ENCODE measurements at regions not wholly inside any gene's neighbourhood (a gene's known extent, or its start where the extent isn't known, plus 50 kb on each side); places are given as distances from the start of the nearest gene placed in this dataset.

DNA sequence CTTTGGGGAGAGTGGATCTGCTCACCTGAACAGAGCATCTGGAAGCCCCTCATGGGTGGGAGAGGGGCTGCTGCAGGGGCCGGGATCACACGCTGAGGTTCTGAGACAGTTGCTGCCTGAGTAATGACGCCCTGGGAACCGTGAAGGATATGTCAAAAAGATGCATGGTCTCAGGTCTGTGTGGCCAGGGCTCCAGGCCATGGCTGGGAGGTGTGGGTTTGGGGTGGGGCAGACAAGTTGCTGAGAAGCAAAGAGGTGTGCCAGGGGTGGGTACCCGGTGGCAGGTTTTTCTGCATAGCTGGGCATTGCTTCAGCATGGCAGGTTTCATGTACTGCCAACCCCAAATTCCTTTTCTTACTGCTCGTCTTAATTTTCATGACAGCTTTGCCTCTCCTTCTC lies 133.5 kb downstream of the RPIA start:
- TF ChIP-seq CTCF (IDR thresholded peaks at IDR 0.05; ENCODE audit: low read depth, low read length, poor library complexity, severe bottlenecking), result no peak
- TF ChIP-seq EZH2phosphoT487 (IDR thresholded peaks at IDR 0.05; ENCODE audit: borderline replicate concordance, low read length), result no peak

Measured in DOHH2 (cell line).